ENCODE measurements at regions not wholly inside any gene's neighbourhood (a gene's known extent, or its start where the extent isn't known, plus 50 kb on each side); places are given as distances from the start of the nearest gene placed in this dataset.

- no peak for TF ChIP-seq USF1 (IDR thresholded peaks at IDR 0.05)
- no peak for TF ChIP-seq NFIC (IDR thresholded peaks at IDR 0.05)
- no peak for TF ChIP-seq YY1 (IDR thresholded peaks at IDR 0.05; ENCODE audit: low read depth)
- no peak for TF ChIP-seq ZBTB7A (IDR thresholded peaks at IDR 0.05; ENCODE audit: low read depth)
- no peak for TF ChIP-seq RAD21 (IDR thresholded peaks at IDR 0.05; ENCODE audit: low read depth)
- no peak for TF ChIP-seq CREB1 (IDR thresholded peaks at IDR 0.05; ENCODE audit: low read depth)
- no peak for TF ChIP-seq REST (IDR thresholded peaks at IDR 0.05; ENCODE audit: low read depth)
- TF ChIP-seq CEBPB (IDR thresholded peaks at IDR 0.05): no peak
Measured at GRCh38 chr9:75447281-75447680, 359.0 kb downstream of the OSTF1 start.

- TF ChIP-seq USF1 (IDR thresholded peaks at IDR 0.05) (no peak), EP300 (IDR thresholded peaks at IDR 0.05; ENCODE audit: borderline replicate concordance) (no peak), NFIC (IDR thresholded peaks at IDR 0.05) (no peak), CEBPB (IDR thresholded peaks at IDR 0.05) (no peak), TCF12 (IDR thresholded peaks at IDR 0.05; ENCODE audit: low read depth) (no peak), YY1 (IDR thresholded peaks at IDR 0.05; ENCODE audit: low read depth) (no peak), ZBTB7A (IDR thresholded peaks at IDR 0.05; ENCODE audit: low read depth) (no peak), REST (IDR thresholded peaks at IDR 0.05; ENCODE audit: low read depth) (no peak), MAX (IDR thresholded peaks at IDR 0.05) (no peak), FOXM1 (IDR thresholded peaks at IDR 0.05; ENCODE audit: borderline replicate concordance, low read depth) (no peak), TEAD4 (IDR thresholded peaks at IDR 0.05) (no peak), RAD21 (IDR thresholded peaks at IDR 0.05; ENCODE audit: low read depth) (no peak), EGR1 (IDR thresholded peaks at IDR 0.05) (no peak), CREB1 (IDR thresholded peaks at IDR 0.05; ENCODE audit: low read depth) (no peak), TAF1 (IDR thresholded peaks at IDR 0.05; ENCODE audit: low read depth) (no peak)
Measured at GRCh38 chr9:75448281-75448680, 360.0 kb downstream of the OSTF1 start.

- TF ChIP-seq ZBTB7A (IDR thresholded peaks at IDR 0.05; ENCODE audit: low read depth) (no peak), CREB1 (IDR thresholded peaks at IDR 0.05; ENCODE audit: low read depth) (no peak), REST (IDR thresholded peaks at IDR 0.05; ENCODE audit: low read depth) (no peak)
Measured at GRCh38 chr9:75448955-75449354, 360.6 kb downstream of the OSTF1 start.

- no peak for TF ChIP-seq TEAD4 (IDR thresholded peaks at IDR 0.05)
- no peak for TF ChIP-seq EGR1 (IDR thresholded peaks at IDR 0.05)
- TF ChIP-seq RAD21 (IDR thresholded peaks at IDR 0.05; ENCODE audit: low read depth): no peak
Measured at GRCh38 chr9:75451045-75451444, 362.7 kb downstream of the OSTF1 start.

GRCh38 chr9:75451505-75451904 is 363.2 kb downstream of the OSTF1 start:
- TF ChIP-seq FOXM1 (IDR thresholded peaks at IDR 0.05; ENCODE audit: borderline replicate concordance, low read depth): no peak
- no peak for TF ChIP-seq USF1 (IDR thresholded peaks at IDR 0.05)
- no peak for TF ChIP-seq NFIC (IDR thresholded peaks at IDR 0.05)

Measured in Ishikawa (cell line).